ENCODE measurements at regions not wholly inside any gene's neighbourhood (a gene's known extent, or its start where the extent isn't known, plus 50 kb on each side); places are given as distances from the start of the nearest gene placed in this dataset.

GRCh38 chr7:55624813-55625212 is 52.5 kb upstream of the VOPP1 start:
- Histone ChIP-seq H3K27ac (replicated peaks) (no peak overlapping the region), H3K27me3 (ENCODE audit: insufficient read depth, poor library complexity, severe bottlenecking) (no peaks in the 10 kb centered on the region), H3K4me3 (replicated peaks; ENCODE audit: insufficient read depth, low read length) (no peak overlapping the region)
- DNase-seq (ENCODE audit: low read depth in 1 of 2, low spot score in 1 of 2), result no peak
- TF ChIP-seq POLR2AphosphoS5 (IDR thresholded peaks at IDR 0.05; ENCODE audit: low read depth) (no peak), GABPA (IDR thresholded peaks at IDR 0.05; ENCODE audit: low read depth) (no peak), REST (IDR thresholded peaks at IDR 0.05; ENCODE audit: insufficient replicate concordance, low read depth) (no peak), SPI1 (IDR thresholded peaks at IDR 0.05; ENCODE audit: borderline replicate concordance, low read depth) (no peak), CTCF (IDR thresholded peaks at IDR 0.05; ENCODE audit: insufficient read depth, low read length) (no peak)

- DNase-seq (ENCODE audit: low read depth in 1 of 2, low spot score in 1 of 2), result no peak
- no peak overlapping the region for H3K4me3 ChIP-seq (replicated peaks; ENCODE audit: insufficient read depth, low read length)
- no peak for TF ChIP-seq SPI1 (IDR thresholded peaks at IDR 0.05; ENCODE audit: borderline replicate concordance, low read depth)
- TF ChIP-seq CTCF (IDR thresholded peaks at IDR 0.05; ENCODE audit: insufficient read depth, low read length), result no peak
- H3K27ac ChIP-seq (replicated peaks), result no peak overlapping the region
- H3K27me3 ChIP-seq (ENCODE audit: insufficient read depth, poor library complexity, severe bottlenecking), result no peaks in the 10 kb centered on the region
These were observed 51.3 kb upstream of the VOPP1 start for GRCh38 chr7:55623617-55624016.

GRCh38 chr7:55622241-55622640 is 49.9 kb upstream of the VOPP1 start:
- H3K4me3 ChIP-seq (replicated peaks; ENCODE audit: insufficient read depth, low read length), result no peak overlapping the region
- H3K27me3 ChIP-seq (ENCODE audit: insufficient read depth, poor library complexity, severe bottlenecking), result no peaks in the 10 kb centered on the region
- no peak for DNase-seq (ENCODE audit: low read depth in 1 of 2, low spot score in 1 of 2)
- no peak overlapping the region for H3K27ac ChIP-seq (replicated peaks)
- TF ChIP-seq GABPA (IDR thresholded peaks at IDR 0.05; ENCODE audit: low read depth), result no peak
- no peak for TF ChIP-seq REST (IDR thresholded peaks at IDR 0.05; ENCODE audit: insufficient replicate concordance, low read depth)
- TF ChIP-seq POLR2AphosphoS5 (IDR thresholded peaks at IDR 0.05; ENCODE audit: low read depth), result no peak
- no peak for TF ChIP-seq CTCF (IDR thresholded peaks at IDR 0.05; ENCODE audit: insufficient read depth, low read length)
- TF ChIP-seq SPI1 (IDR thresholded peaks at IDR 0.05; ENCODE audit: borderline replicate concordance, low read depth), result no peak

Measured in HL-60 (cell line).